ENCODE measurements at regions not wholly inside any gene's neighbourhood (a gene's known extent, or its start where the extent isn't known, plus 50 kb on each side); places are given as distances from the start of the nearest gene placed in this dataset.

- TF ChIP-seq ATF2 (CRISPR knock-in tag; IDR thresholded peaks at IDR 0.05) (no peak), POLR2AphosphoS5 (IDR thresholded peaks at IDR 0.05; ENCODE audit: control insufficient read depth, insufficient read depth, low read depth, low read length) (no peak), SRSF3 (IDR thresholded peaks at IDR 0.05; ENCODE audit: insufficient read depth, low read length) (no peak), RBM22 (IDR thresholded peaks at IDR 0.05; ENCODE audit: low read depth, low read length, poor library complexity, severe bottlenecking) (no peak), ZNF121 (CRISPR knock-in tag; conservative IDR thresholded peaks at IDR 0.05) (no peak), STAG1 (CRISPR knock-in tag; IDR thresholded peaks at IDR 0.05; ENCODE audit: borderline replicate concordance) (no peak), FOXJ2 (tag; IDR thresholded peaks at IDR 0.05) (no peak), E2F4 (CRISPR knock-in tag; IDR thresholded peaks at IDR 0.05; ENCODE audit: low read depth) (no peak), CTCF (IDR thresholded peaks at IDR 0.05 in 2 of 3, conservative IDR thresholded peaks at IDR 0.05 in 1 of 3; ENCODE audit: insufficient read depth in 2 of 3, low read depth in 1 of 3, low read length in 3 of 3) (no peak), CEBPG (CRISPR knock-in tag; IDR thresholded peaks at IDR 0.05) (no peak), CEBPG (tag; conservative IDR thresholded peaks at IDR 0.05 in 1 of 2, IDR thresholded peaks at IDR 0.05 in 1 of 2) (no peak)
Measured at GRCh38 chr2:109055435-109055834, 66.4 kb upstream of the EDAR start.
